ENCODE measurements at regions not wholly inside any gene's neighbourhood (a gene's known extent, or its start where the extent isn't known, plus 50 kb on each side); places are given as distances from the start of the nearest gene placed in this dataset.
A peak's percentile ranks its signal among the peaks of the same experiment; 100 is the strongest.

DNA sequence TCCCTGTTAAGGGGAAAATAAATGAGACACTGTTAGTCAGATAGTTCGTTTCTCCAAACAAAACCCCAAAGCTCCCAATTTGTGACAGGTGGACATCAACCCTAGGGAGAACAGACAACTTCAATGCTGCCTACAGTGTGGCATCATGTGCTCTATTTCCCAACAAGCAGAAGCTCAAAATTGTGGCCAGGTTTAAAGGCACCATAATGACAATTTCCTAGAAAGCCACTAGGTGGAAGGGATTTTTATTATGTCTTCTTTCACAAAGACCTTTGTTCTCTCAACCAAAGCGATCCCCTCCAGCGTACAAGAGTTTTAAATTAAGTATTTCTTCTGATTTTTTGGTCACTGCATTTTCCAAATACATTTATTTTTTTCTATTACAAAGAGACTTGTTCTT is 88.0 kb upstream of the MBIP start:
- no peak for DNase-seq

DNA sequence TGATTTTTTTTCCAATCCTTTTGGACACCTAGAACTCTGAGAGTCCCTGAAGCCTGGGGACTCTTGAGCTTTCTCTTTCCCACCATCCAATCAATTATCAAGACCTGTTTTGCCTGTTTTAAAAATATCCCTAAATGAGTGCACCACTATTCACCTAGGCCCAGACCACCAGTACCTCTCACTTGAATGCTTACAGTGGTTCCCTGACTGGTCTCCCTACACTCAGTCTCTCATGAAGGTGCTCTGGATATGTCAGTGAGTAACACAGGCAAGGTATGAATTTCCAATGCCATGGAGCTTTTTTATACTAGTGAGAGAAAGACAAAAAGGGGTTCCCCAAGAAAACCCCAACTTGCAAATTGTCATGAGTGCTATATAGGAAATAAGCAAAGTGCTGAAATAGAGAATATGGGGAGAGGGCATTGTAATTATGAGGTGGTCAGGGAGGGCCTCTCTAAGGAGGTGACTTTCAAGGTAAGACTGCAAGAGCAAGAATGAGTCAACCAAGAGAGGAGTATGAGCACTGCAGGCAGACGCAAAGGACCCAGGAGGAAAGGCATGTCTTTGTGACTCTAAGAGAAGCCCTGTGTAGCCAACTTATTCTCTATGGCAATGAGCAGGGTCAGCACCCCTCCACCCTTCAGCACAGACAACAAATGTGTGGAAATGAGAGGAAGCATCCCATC is 85.3 kb upstream of the MBIP start:
- DNase-seq = no peak

DNA sequence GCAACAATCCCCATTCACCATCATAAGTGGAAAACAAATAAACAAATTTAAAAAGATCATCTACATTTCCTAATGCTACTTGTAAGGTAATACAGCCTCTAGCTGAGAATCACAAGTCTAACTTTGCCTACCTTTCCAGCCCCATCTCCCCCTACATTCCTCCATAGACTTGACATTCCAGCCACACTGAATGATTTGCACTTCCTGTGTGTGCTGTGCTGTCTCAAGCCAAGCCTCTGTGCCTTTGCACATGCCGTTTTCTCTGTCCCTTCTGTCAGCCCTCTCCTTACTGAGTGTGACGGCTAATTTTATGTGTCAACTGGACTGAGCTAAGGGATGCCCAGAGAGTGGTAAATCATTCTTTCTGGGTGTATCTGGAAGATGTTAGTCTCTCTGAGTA is 82.4 kb upstream of the MBIP start:
- DNase-seq = no peak

DNA sequence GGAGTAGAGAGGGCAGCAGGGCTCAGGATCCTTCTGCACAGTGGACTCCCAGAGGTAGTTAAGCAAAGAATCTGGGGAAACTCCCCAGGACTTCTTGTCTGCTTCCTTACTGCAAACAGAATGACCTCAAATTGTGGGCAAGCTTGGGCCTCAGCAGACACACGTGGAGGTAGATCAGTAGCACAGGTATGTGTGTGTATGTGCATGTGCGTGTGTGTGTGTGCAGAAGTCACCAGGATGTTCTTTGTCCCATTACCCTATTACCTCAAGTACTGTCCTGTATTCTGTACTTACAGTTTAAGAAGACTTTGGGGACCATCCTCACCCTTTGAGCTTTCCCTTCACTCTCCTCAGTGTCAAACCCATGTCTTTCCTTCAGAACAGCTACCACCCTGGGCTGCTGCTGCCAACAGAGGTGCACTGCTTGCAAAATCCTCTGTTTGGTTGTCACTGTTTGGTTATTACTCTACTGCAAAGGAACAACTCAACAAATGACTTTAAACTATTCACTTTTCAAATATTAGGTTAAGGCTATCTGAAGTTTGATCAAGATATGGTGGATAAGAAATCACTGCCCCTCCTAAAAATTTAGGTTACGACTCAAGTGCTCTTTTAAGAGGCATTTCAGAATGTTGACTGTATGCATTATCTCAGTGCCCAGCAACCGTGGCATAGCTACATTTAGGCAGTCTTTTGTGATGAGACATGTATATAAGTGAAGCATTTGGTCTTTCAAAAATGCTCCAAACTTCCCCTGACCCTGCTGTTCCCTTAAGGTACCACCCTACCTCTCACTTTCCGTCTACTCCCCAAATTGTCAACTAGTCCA is 78.2 kb upstream of the MBIP start:
- DNase-seq = no peak

DNA sequence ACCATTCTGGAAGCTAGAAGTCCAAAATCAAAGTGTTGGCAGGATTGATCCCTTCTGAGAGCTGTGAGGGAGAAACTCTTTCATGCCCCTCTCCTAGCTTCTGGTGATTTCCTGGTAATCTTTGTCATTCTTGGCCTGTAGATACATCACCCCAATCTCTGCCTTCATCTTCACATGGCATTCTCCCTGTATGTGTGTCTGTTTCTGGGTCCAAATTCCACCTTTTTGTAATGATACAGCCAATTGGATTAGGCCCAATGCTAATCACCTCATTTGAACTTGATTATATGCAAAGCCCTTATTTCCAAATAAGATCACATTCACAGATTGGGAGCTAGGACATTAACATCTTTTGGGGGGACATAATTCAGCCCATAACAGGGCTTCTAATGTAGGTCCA is 76.9 kb upstream of the MBIP start:
- no peak for DNase-seq

DNA sequence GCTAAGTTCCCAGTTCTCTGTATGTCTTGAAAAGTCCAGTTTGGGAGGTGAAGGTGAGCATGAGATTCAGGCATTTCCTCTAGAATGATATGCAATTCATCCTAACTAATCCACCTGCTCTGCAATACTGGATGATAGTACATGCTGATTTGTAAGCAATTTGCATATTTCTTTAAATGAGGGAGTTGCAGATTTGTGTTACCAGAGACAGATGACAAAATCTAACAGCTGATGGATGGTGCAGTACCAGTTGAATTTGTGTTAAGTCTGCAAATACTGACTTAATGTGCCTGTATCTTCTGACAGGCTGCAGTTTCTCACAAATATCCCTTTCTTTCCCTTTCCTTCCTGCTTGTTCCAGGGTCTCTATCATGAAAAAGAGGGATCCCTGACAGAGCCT is 76.4 kb upstream of the MBIP start:
- DNase-seq = no peak

DNA sequence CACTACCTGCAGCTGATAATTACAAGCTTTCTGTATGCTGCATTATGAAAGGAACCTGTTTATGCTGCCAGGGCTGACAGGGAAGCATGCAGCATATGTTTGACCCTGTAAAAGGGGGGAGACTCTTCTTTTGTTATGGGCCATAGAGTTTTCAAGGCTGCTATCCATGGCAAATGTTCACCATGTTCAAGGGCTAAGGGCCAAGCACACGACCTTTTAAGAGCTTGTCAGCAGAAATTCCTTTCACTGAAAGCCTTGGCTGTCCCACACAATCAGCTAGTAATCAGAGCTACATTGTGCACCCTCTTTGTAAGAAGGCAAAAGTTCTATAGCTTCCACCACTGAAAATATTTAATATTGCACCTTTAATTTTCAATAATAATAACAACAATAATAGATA is 74.2 kb upstream of the MBIP start:
- peak; percentile 31 for DNase-seq

DNA sequence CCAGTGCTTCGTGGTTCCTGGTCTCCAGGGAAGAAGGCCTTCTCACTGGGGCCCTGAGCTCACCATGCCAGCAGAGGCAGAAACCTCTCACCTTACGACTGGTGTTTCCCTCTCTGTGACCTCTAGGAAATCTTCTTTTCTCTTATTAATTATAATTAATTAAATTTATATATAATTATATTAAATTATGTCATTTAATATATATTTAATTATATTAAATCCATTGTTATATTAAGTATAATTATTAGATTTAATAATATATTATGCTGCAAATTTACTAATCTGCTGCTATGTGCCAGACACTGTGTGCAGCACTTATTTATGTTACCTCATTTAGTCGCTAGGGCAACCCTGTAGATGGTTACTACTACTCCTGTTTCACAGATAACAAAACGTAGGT is 70.3 kb upstream of the MBIP start:
- no peak for DNase-seq

DNA sequence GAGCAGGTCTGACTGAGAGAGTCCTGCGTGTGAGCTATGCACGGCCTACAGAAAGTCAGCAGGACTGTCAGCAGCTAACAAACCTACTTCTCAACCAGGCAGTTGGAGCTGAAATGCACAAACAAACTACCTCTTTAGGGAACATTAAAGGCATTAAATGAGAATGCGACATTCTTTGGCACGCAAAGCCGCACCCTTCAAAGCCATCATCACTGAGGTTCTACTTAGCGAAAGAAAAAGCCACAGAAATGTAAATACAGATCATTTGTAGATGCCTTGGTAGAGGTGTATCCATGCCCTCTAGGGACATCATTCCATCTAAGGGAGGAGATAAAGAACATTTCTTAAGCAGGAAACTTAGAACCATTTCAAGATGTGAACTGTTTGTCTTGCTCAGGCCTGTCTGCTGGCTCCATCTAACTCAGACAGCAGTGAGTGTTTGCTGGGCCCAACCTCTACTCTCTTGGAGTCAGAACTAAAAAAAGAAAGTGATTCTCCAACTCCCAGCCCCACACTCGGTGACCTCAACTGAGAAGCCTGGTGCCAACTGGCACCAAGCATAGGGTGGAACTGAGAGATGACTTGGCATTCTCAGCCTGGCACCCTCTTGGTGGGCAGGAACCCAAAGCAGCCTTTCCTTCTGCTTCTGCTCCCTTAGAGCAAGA is 63.5 kb upstream of the MBIP start:
- no peak for DNase-seq

DNA sequence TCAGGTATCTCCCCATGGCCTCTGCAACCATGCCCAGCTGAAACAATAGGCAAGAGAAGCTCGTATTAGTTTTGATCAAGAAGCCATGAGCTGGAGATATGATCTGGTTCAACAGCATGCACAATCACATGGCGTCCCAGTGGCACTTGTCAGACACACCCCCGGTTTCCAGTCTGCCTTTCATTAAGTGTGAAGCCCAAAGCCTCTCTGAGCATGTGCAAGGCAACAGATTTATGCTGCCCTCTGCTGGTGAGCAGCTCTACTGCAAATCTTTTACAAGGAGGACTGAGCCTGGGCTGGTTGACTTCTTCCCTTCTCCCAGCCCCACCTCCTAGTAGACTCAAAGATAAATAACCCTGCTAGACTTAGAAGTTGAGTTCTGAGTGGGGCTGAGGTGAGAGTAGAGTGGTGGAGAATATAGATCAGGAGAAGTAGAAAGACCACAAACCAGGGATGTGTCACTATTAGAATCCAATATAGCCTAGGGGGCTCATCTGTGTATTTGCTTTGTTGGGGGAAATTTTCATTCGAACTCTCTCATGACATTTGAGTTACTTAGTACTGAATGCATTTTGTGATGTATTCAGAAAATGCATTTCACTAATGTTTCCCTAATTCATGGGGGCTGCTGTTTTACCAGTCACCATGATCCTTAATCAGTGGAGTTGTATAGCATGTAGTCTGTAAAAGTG is 53.7 kb upstream of the MBIP start:
- DNase-seq = peak; percentile 75

Measured in NCI-H748 treated with DMSO at 0.1 percent for 48 hours (cell line).